ENCODE measurements at regions not wholly inside any gene's neighbourhood (a gene's known extent, or its start where the extent isn't known, plus 50 kb on each side); places are given as distances from the start of the nearest gene placed in this dataset.

- no peak for TF ChIP-seq CTCF (conservative IDR thresholded peaks at IDR 0.05)
- H3K27me3 Mint-ChIP-seq (ENCODE audit: insufficient read depth) = no peaks in the 10 kb centered on the region
- no peak for DNase-seq
- H3K36me3 Mint-ChIP-seq (ENCODE audit: low read depth) = no peaks in the 10 kb centered on the region
- H3K9me3 Mint-ChIP-seq = peaks cover 9% of the 10 kb centered on the region
- Histone ChIP-seq H3K9ac (ENCODE audit: extremely low read depth, low read length, poor library complexity, severe bottlenecking) (no peak overlapping the region), H3K27me3 (ENCODE audit: control insufficient read depth, insufficient read depth, low read length, poor library complexity, severe bottlenecking) (no peaks in the 10 kb centered on the region), H3K36me3 (ENCODE audit: control insufficient read depth, insufficient read depth, low read length) (no peaks in the 10 kb centered on the region), H3K4me1 (ENCODE audit: control insufficient read depth, insufficient read depth, low read length) (no peaks in the 10 kb centered on the region), H3K9me3 (ENCODE audit: control insufficient read depth, low read length) (peaks cover 11% of the 10 kb centered on the region), H3K27ac (ENCODE audit: low read depth, low read length) (no peak overlapping the region), H3K4me3 (ENCODE audit: low read length) (no peak overlapping the region)
- no peak overlapping the region for H3K4me3 Mint-ChIP-seq
- no peaks in the 10 kb centered on the region for H3K4me1 Mint-ChIP-seq
- no peak overlapping the region for H3K27ac Mint-ChIP-seq
Measured at GRCh38 chr3:88784925-88785324, 322.5 kb upstream of the EPHA3 start.

GRCh38 chr3:88785841-88786240, 321.6 kb upstream of the EPHA3 start:
- peaks cover 7% of the 10 kb centered on the region for H3K9me3 Mint-ChIP-seq
- H3K4me1 Mint-ChIP-seq = no peaks in the 10 kb centered on the region
- no peak overlapping the region for H3K27ac ChIP-seq (ENCODE audit: low read depth, low read length)

DNA sequence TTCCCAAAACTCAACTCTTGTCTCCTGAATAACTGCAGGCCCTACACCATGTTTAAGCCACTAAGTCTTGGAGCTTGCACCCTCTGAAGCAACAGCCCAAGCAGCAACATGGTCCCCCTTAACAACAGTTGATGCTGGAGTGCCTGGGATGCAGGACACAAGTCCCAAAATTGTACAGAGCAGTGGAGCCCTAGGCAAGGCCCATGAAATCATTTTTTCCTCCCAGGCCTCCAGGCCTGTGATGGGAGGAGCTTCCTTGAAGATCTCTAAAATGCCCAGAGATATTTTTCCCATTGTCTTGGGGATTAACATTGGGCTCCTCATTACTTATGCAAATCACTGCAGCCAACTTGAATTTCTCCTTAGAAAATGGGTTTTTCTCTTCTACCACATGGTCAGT, 311.9 kb upstream of the EPHA3 start:
- no peak overlapping the region for H3K9ac ChIP-seq (ENCODE audit: extremely low read depth, low read length, poor library complexity, severe bottlenecking)
- Mint-ChIP-seq H3K9me3 (peaks cover 37% of the 10 kb centered on the region), H3K27me3 (ENCODE audit: insufficient read depth) (no peaks in the 10 kb centered on the region), H3K4me1 (no peaks in the 10 kb centered on the region), H3K4me3 (no peak overlapping the region), H3K36me3 (ENCODE audit: low read depth) (peaks cover 7% of the 10 kb centered on the region), H3K27ac (no peak overlapping the region)
- H3K27me3 ChIP-seq (ENCODE audit: control insufficient read depth, insufficient read depth, low read length, poor library complexity, severe bottlenecking) = no peaks in the 10 kb centered on the region
- peaks cover 32% of the 10 kb centered on the region for H3K9me3 ChIP-seq (ENCODE audit: control insufficient read depth, low read length)
- H3K4me1 ChIP-seq (ENCODE audit: control insufficient read depth, insufficient read depth, low read length) = no peaks in the 10 kb centered on the region
- H3K27ac ChIP-seq (ENCODE audit: low read depth, low read length) = no peak overlapping the region
- no peak for DNase-seq
- no peaks in the 10 kb centered on the region for H3K36me3 ChIP-seq (ENCODE audit: control insufficient read depth, insufficient read depth, low read length)
- H3K4me3 ChIP-seq (ENCODE audit: low read length) = peak overlapping the region; percentile 24
- no peak for TF ChIP-seq CTCF (conservative IDR thresholded peaks at IDR 0.05)

More at GRCh38 chr3:88785841-88786240, 321.6 kb upstream of the EPHA3 start:
- no peak for DNase-seq
- Histone ChIP-seq H3K36me3 (ENCODE audit: control insufficient read depth, insufficient read depth, low read length) (no peaks in the 10 kb centered on the region), H3K4me1 (ENCODE audit: control insufficient read depth, insufficient read depth, low read length) (no peaks in the 10 kb centered on the region), H3K4me3 (ENCODE audit: low read length) (no peak overlapping the region), H3K27me3 (ENCODE audit: control insufficient read depth, insufficient read depth, low read length, poor library complexity, severe bottlenecking) (no peaks in the 10 kb centered on the region), H3K9me3 (ENCODE audit: control insufficient read depth, low read length) (peaks cover 11% of the 10 kb centered on the region), H3K9ac (ENCODE audit: extremely low read depth, low read length, poor library complexity, severe bottlenecking) (no peak overlapping the region)
- Mint-ChIP-seq H3K4me3 (no peak overlapping the region), H3K27ac (no peak overlapping the region), H3K27me3 (ENCODE audit: insufficient read depth) (no peaks in the 10 kb centered on the region), H3K36me3 (ENCODE audit: low read depth) (no peaks in the 10 kb centered on the region)
- no peak for TF ChIP-seq CTCF (conservative IDR thresholded peaks at IDR 0.05)

All from endodermal cell (in vitro differentiated cells).